Transverse colon (tissue), 4 donors: ENCODE measurements at regions not wholly inside any gene's neighbourhood (a gene's known extent, or its start where the extent isn't known, plus 50 kb on each side); places are given as distances from the start of the nearest gene placed in this dataset.

Source experiments
- DNase-seq: peaks from one replicate; pipeline ENCODE4 v3.0.0-alpha.2; 2019
- H3K27ac ChIP-seq, 4 donors: fragments of 200-600 bp; sonication (generic); 2 replicates each; pipeline ENCODE4 v1.5.1; 2016 to 2018; ENCODE audit warnings: inconsistent platforms in 4 of 4
- H3K27me3 ChIP-seq: fragments of 200-600 bp; sonication (generic); 2 replicates; pipeline ENCODE4 v1.5.1; 2017; ENCODE audit warnings: inconsistent platforms
- H3K36me3 ChIP-seq, 4 donors: fragments of 200-600 bp; sonication (generic); 2 replicates each; pipeline ENCODE4 v1.5.1; 2017 to 2019; ENCODE audit warnings: inconsistent platforms in 4 of 4
- H3K4me1 ChIP-seq, 4 donors: fragments of 200-600 bp; sonication (generic); 2 replicates each; pipeline ENCODE4 v1.5.1; 2017 to 2020; ENCODE audit warnings: inconsistent platforms in 4 of 4
- H3K4me3 ChIP-seq, 4 donors: fragments of 200-600 bp; sonication (generic); 1 replicate in 1 of 4; 2 replicates in 3 of 4; pipeline versions ENCODE4 v1.5.1 to v1.6.1; 2017 to 2019; ENCODE audit warnings: inconsistent platforms in 4 of 4
- H3K9me3 ChIP-seq, 2 donors: fragments of 200-600 bp; sonication (generic); 2 replicates each; pipeline ENCODE4 v1.5.1; 2017 to 2019; ENCODE audit warnings: inconsistent platforms in 2 of 2
- CTCF ChIP-seq, 5 experiments: fragments of 200-600 bp in 3 of 5; fragments of 450-650 bp in 2 of 5; sonication (generic) in 3 of 5; IDR thresholded peaks; 1 replicate in 2 of 5; 2 replicates in 3 of 5; pipeline ENCODE4 v1.5.1; 2016 to 2017; ENCODE audit warnings: antibody characterized with exemption in 5 of 5, inconsistent platforms in 3 of 5, mild to moderate bottlenecking in 2 of 5, moderate library complexity in 1 of 5
- EP300 ChIP-seq: sonication (generic); formaldehyde crosslinking; IDR thresholded peaks from one replicate; pipeline ENCODE4 v1.6.1; 2017; ENCODE audit warnings: antibody characterized with exemption, low read depth
- POLR2A ChIP-seq: fragments of 450-650 bp; IDR thresholded peaks from one replicate; pipeline ENCODE4 v1.6.1; 2016; ENCODE audit warnings: antibody characterized with exemption, mild to moderate bottlenecking, moderate library complexity
- POLR2AphosphoS5 ChIP-seq, 3 donors: sonication (generic); formaldehyde crosslinking; IDR thresholded peaks; one replicate each; pipeline ENCODE4 v1.6.1; 2016; ENCODE audit warnings: antibody characterized with exemption in 3 of 3
- WGBS, 2 donors: methylation state at CpG; one replicate each; pipeline ENCODE4 v1.1.5; 2018; ENCODE audit warnings: low coverage in 1 of 2; 5-methylcytosine and 5-hydroxymethylcytosine counted together
- in situ Hi-C, 4 donors: fragments of 200-750 bp; cut with MboI; loops; one replicate each; pipeline versions ENCODE4 v1.15.0 to v1.15.1; 2017; ENCODE audit warnings: low sequenced_read_pairs in 3 of 4, low pct_ligation_motif_present in 1 of 4, low pct_unique_long_range_greater_than_20kb in 1 of 4
- intact Hi-C: fragments of 100-400 bp; cut with DNase I; formaldehyde crosslinking; loops from one replicate; pipeline ENCODE4 v1.15.1; 2023; ENCODE audit warnings: low total_unique reads

- Histone ChIP-seq H3K27me3 (no peaks in the 10 kb centered on the region), H3K4me3 (no peak overlapping the region), H3K36me3 (no peaks in the 10 kb centered on the region), H3K9me3 (peaks cover 0 to 5% of the 10 kb centered on the region in 2 donors), H3K4me1 (no peaks in the 10 kb centered on the region), H3K27ac (no peak overlapping the region)
- no peak for TF ChIP-seq POLR2A
- no peak for TF ChIP-seq POLR2AphosphoS5 (IDR thresholded peaks at IDR 0.05)
- no peak for TF ChIP-seq EP300
- TF ChIP-seq CTCF (IDR thresholded peaks at IDR 0.05), result no peak
- in situ Hi-C loops (no loop called here), intact Hi-C loops (loop anchor here (10.0 kb wide), 1 partner anchor 56 kb away; no protein-coding TSS in a partner anchor)
- DNase-seq, result no peak
- 86% methylated on average over 7 of the region's 7 CpGs; no CpG with 5 or more reads in 1 of the 2 donors for WGBS, 2 donors
Observed at GRCh38 chr7:134391223-134391622, 67.7 kb downstream of the AKR1B1 start.

- TF ChIP-seq EP300, result no peak
- TF ChIP-seq POLR2AphosphoS5 (IDR thresholded peaks at IDR 0.05), result no peak
- TF ChIP-seq CTCF (IDR thresholded peaks at IDR 0.05), result no peak
- TF ChIP-seq POLR2A, result no peak
- Histone ChIP-seq H3K4me1 (no peaks in the 10 kb centered on the region), H3K36me3 (no peaks in the 10 kb centered on the region), H3K27ac (no peak overlapping the region), H3K4me3 (no peak overlapping the region), H3K9me3 (peaks cover 0 to 10% of the 10 kb centered on the region in 2 donors), H3K27me3 (no peaks in the 10 kb centered on the region)
- intact Hi-C loops (no loop called here), in situ Hi-C loops (no loop called here)
- DNase-seq, result no peak
- 72 to 84% methylated on average over 6 of the region's 6 CpGs for WGBS, 2 donors
Observed at GRCh38 chr7:134388336-134389019, 70.4 kb downstream of the AKR1B1 start.

GRCh38 chr7:134378562-134378961 lies 61.8 kb upstream of the SLC35B4 start:
- intact Hi-C loops (no loop called here), in situ Hi-C loops (no loop called here)
- DNase-seq, result no peak
- WGBS, 2 donors, result 69 to 85% methylated on average over 5 to 7 of the region's 7 CpGs
- Histone ChIP-seq H3K27ac (no peak overlapping the region), H3K9me3 (no peaks in the 10 kb centered on the region), H3K36me3 (no peaks in the 10 kb centered on the region), H3K4me3 (no peak overlapping the region), H3K4me1 (peaks cover 0 to 9% (median 2%) of the 10 kb centered on the region in 4 donors), H3K27me3 (no peaks in the 10 kb centered on the region)
- TF ChIP-seq EP300, result no peak
- no peak for TF ChIP-seq CTCF (IDR thresholded peaks at IDR 0.05)
- TF ChIP-seq POLR2AphosphoS5 (IDR thresholded peaks at IDR 0.05), result no peak
- TF ChIP-seq POLR2A, result no peak

- no peak for TF ChIP-seq POLR2A
- TF ChIP-seq CTCF (IDR thresholded peaks at IDR 0.05), result no peak
- TF ChIP-seq POLR2AphosphoS5 (IDR thresholded peaks at IDR 0.05), result no peak
- TF ChIP-seq EP300, result no peak
- intact Hi-C loops (no loop called here), in situ Hi-C loops (no loop called here)
- Histone ChIP-seq H3K9me3 (no peaks in the 10 kb centered on the region), H3K36me3 (no peaks in the 10 kb centered on the region), H3K27ac (no peak overlapping the region), H3K4me3 (no peak overlapping the region), H3K27me3 (no peaks in the 10 kb centered on the region), H3K4me1 (peaks cover 0 to 9% (median 2%) of the 10 kb centered on the region in 4 donors)
- DNase-seq, result no peak
Observed at GRCh38 chr7:134376693-134377092, 60.0 kb upstream of the SLC35B4 start.
